Peyer's patch (tissue), 4 donors: ENCODE measurements at regions not wholly inside any gene's neighbourhood (a gene's known extent, or its start where the extent isn't known, plus 50 kb on each side); places are given as distances from the start of the nearest gene placed in this dataset.

Experiments used
- CTCF ChIP-seq, 6 experiments: fragments of 450-650 bp in 4 of 6; fragments of 200-600 bp in 2 of 6; sonication (generic) in 1 of 6; IDR thresholded peaks; one replicate each; pipeline ENCODE4 v1.5.1; 2017 to 2019; ENCODE audit warnings: antibody characterized with exemption in 6 of 6, mild to moderate bottlenecking in 3 of 6, moderate library complexity in 1 of 6
- POLR2A ChIP-seq, 2 donors: fragments of 450-650 bp; IDR thresholded peaks; one replicate each; pipeline ENCODE4 v1.5.1; 2017; ENCODE audit warnings: antibody characterized with exemption in 2 of 2, mild to moderate bottlenecking in 2 of 2, moderate library complexity in 2 of 2

- peak in 4 of 6 experiments; percentile 21 to 40 (median 35) for TF ChIP-seq CTCF (IDR thresholded peaks at IDR 0.05)
- TF ChIP-seq POLR2A (IDR thresholded peaks at IDR 0.05), result no peak
These were observed 145.4 kb upstream of the HUWE1 start for GRCh38 chrX:53831662-53832635.
